Mucosa of rectum (tissue), 2 donors: ENCODE measurements at regions not wholly inside any gene's neighbourhood (a gene's known extent, or its start where the extent isn't known, plus 50 kb on each side); places are given as distances from the start of the nearest gene placed in this dataset.
A peak's percentile ranks its signal among the peaks of the same experiment; 100 is the strongest.
"Not testable (repeated sequence)": the region's sequence is repeated elsewhere in the genome, so short reads cannot be mapped to it uniquely, and the experiment has no call there.

Experiments used
- H3K27ac ChIP-seq, 2 donors: one replicate each; pipeline ENCODE4 v1.7.0; 2013; ENCODE audit warnings: inconsistent platforms in 2 of 2, low read depth in 2 of 2, low read length in 2 of 2
- H3K27me3 ChIP-seq, 2 donors: one replicate each; pipeline ENCODE4 v1.7.0; 2013; ENCODE audit warnings: low read length in 2 of 2; ENCODE audit not compliant: control insufficient read depth in 2 of 2, insufficient read depth in 2 of 2
- H3K36me3 ChIP-seq, 2 donors: one replicate each; pipeline ENCODE4 v1.7.0; 2013; ENCODE audit warnings: low read length in 2 of 2; ENCODE audit not compliant: control insufficient read depth in 2 of 2, insufficient read depth in 2 of 2
- H3K4me1 ChIP-seq, 2 donors: one replicate each; pipeline ENCODE4 v1.7.0; 2013; ENCODE audit warnings: low read length in 2 of 2, mild to moderate bottlenecking in 1 of 2; ENCODE audit not compliant: control insufficient read depth in 2 of 2, insufficient read depth in 2 of 2
- H3K4me3 ChIP-seq, 2 donors: one replicate each; pipeline ENCODE4 v1.7.0; 2013; ENCODE audit warnings: low read length in 2 of 2
- H3K9ac ChIP-seq, 2 donors: one replicate each; pipeline ENCODE4 v1.7.0; 2013; ENCODE audit warnings: low read length in 2 of 2, low read depth in 1 of 2, mild to moderate bottlenecking in 1 of 2
- H3K9me3 ChIP-seq, 2 donors: one replicate each; pipeline ENCODE4 v1.7.0; 2013; ENCODE audit warnings: low read length in 2 of 2; ENCODE audit not compliant: control insufficient read depth in 2 of 2
- donor health status: healthy.
- donor health status: Normal muscosa, but diverticular disease.

- H3K4me1 ChIP-seq = no peaks in the 10 kb centered on the region
- H3K27me3 ChIP-seq = peaks cover 0 to 3% of the 10 kb centered on the region in 2 donors
- no peaks in the 10 kb centered on the region for H3K36me3 ChIP-seq
- H3K9ac ChIP-seq = no peak overlapping the region
- H3K9me3 ChIP-seq = no peaks in the 10 kb centered on the region
- H3K4me3 ChIP-seq = no peak overlapping the region
- H3K27ac ChIP-seq = no peak overlapping the region
These were observed 130.8 kb downstream of the MINAR1 start for GRCh38 chr15:79562899-79563298.

GRCh38 chr15:79570004-79570403, 137.9 kb downstream of the MINAR1 start:
- Histone ChIP-seq H3K4me3 (no peak overlapping the region), H3K9me3 (peaks cover 0 to 2% of the 10 kb centered on the region in 2 donors), H3K4me1 (peaks cover 4 to 7% of the 10 kb centered on the region in 2 donors), H3K36me3 (no peaks in the 10 kb centered on the region), H3K27ac (no peak overlapping the region), H3K27me3 (no peaks in the 10 kb centered on the region), H3K9ac (no peak overlapping the region)

- peaks cover 4 to 7% of the 10 kb centered on the region in 2 donors for H3K4me1 ChIP-seq
- H3K36me3 ChIP-seq = no peaks in the 10 kb centered on the region
- peaks cover 0 to 2% of the 10 kb centered on the region in 2 donors for H3K9me3 ChIP-seq
- H3K27me3 ChIP-seq = no peaks in the 10 kb centered on the region
- H3K9ac ChIP-seq = no peak overlapping the region
- H3K4me3 ChIP-seq = no peak overlapping the region
- H3K27ac ChIP-seq = no peak overlapping the region
These were observed 140.7 kb downstream of the MINAR1 start for GRCh38 chr15:79572691-79573404.

GRCh38 chr15:79574431-79575273, 142.5 kb downstream of the MINAR1 start:
- H3K27ac ChIP-seq = peak overlapping the region in 1 of 2 donors; percentile 48
- H3K4me1 ChIP-seq, H3K4me3 ChIP-seq, H3K36me3 ChIP-seq, H3K9ac ChIP-seq, H3K9me3 ChIP-seq, H3K27me3 ChIP-seq: not testable (repeated sequence)

- Histone ChIP-seq H3K4me3 (no peak overlapping the region), H3K4me1 (no peaks in the 10 kb centered on the region), H3K9ac (no peak overlapping the region), H3K27ac (no peak overlapping the region), H3K27me3 (no peaks in the 10 kb centered on the region), H3K36me3 (no peaks in the 10 kb centered on the region), H3K9me3 (no peaks in the 10 kb centered on the region)
These were observed 150.5 kb downstream of the MINAR1 start for GRCh38 chr15:79582650-79583049.

GRCh38 chr15:79592126-79592525, 160.0 kb downstream of the MINAR1 start:
- no peak overlapping the region for H3K9ac ChIP-seq
- no peak overlapping the region for H3K27ac ChIP-seq
- H3K27me3 ChIP-seq = peaks cover 0 to 7% of the 10 kb centered on the region in 2 donors
- H3K4me1 ChIP-seq = no peaks in the 10 kb centered on the region
- H3K4me3 ChIP-seq = no peak overlapping the region
- no peaks in the 10 kb centered on the region for H3K9me3 ChIP-seq
- no peaks in the 10 kb centered on the region for H3K36me3 ChIP-seq

GRCh38 chr15:79593119-79593869, 161.2 kb downstream of the MINAR1 start:
- Histone ChIP-seq H3K27ac (no peak overlapping the region), H3K9me3 (no peaks in the 10 kb centered on the region), H3K27me3 (peaks cover 0 to 10% of the 10 kb centered on the region in 2 donors)

GRCh38 chr15:79595306-79595705, 163.2 kb downstream of the MINAR1 start:
- H3K9ac ChIP-seq = no peak overlapping the region
- peaks cover 0 to 9% of the 10 kb centered on the region in 2 donors for H3K27me3 ChIP-seq
- no peaks in the 10 kb centered on the region for H3K36me3 ChIP-seq
- H3K4me1 ChIP-seq = no peaks in the 10 kb centered on the region
- no peak overlapping the region for H3K27ac ChIP-seq
- no peak overlapping the region for H3K4me3 ChIP-seq
- H3K9me3 ChIP-seq = no peaks in the 10 kb centered on the region

More at GRCh38 chr15:79593119-79593869, 161.2 kb downstream of the MINAR1 start:
- Histone ChIP-seq H3K4me1 (no peaks in the 10 kb centered on the region), H3K9ac (no peak overlapping the region), H3K4me3 (no peak overlapping the region), H3K36me3 (no peaks in the 10 kb centered on the region)

- no peaks in the 10 kb centered on the region for H3K4me1 ChIP-seq
- H3K27me3 ChIP-seq = peaks cover 0 to 9% of the 10 kb centered on the region in 2 donors
- no peak overlapping the region for H3K9ac ChIP-seq
- no peak overlapping the region for H3K4me3 ChIP-seq
- H3K27ac ChIP-seq = no peak overlapping the region
- no peaks in the 10 kb centered on the region for H3K36me3 ChIP-seq
- no peaks in the 10 kb centered on the region for H3K9me3 ChIP-seq
These were observed 164.0 kb downstream of the MINAR1 start for GRCh38 chr15:79595995-79596622.
